HCT116 (cell line): ENCODE measurements at regions not wholly inside any gene's neighbourhood (a gene's known extent, or its start where the extent isn't known, plus 50 kb on each side); places are given as distances from the start of the nearest gene placed in this dataset.

ENCODE experiments used
- CBX3 ChIP-seq: IDR thresholded peaks from 2 replicates; pipeline ENCODE4 v1.6.1; 2012; ENCODE audit warnings: low read depth
- CTCF ChIP-seq, 3 experiments: fragments of 200-600 bp in 1 of 3; sonication (generic) in 1 of 3; IDR thresholded peaks in 2 of 3; conservative IDR thresholded peaks in 1 of 3; 2 replicates each; pipeline ENCODE4 v1.5.1; 2012 to 2017; ENCODE audit warnings: low read depth in 2 of 3, low read length in 2 of 3, antibody characterized with exemption in 1 of 3, borderline replicate concordance in 1 of 3, control low read depth in 1 of 3, mild to moderate bottlenecking in 1 of 3, mixed read lengths in 1 of 3, mixed run types in 1 of 3, moderate library complexity in 1 of 3; ENCODE audit not compliant: insufficient read depth in 1 of 3
- ELF1 ChIP-seq: IDR thresholded peaks from 2 replicates; pipeline ENCODE4 v1.6.1; 2012; ENCODE audit warnings: low read depth, borderline replicate concordance
- EZH2 ChIP-seq: fragments of 200-600 bp; sonication (generic); IDR thresholded peaks from 2 replicates; pipeline ENCODE4 v1.6.1; 2017; ENCODE audit warnings: antibody characterized with exemption, mixed run types
- EZH2phosphoT487 ChIP-seq: fragments of 200-600 bp; IDR thresholded peaks from 2 replicates; pipeline ENCODE4 v1.6.1; 2018; ENCODE audit warnings: antibody characterized with exemption, borderline replicate concordance
- JUND ChIP-seq: IDR thresholded peaks from 2 replicates; pipeline ENCODE4 v1.6.1; 2012
- MAX ChIP-seq: IDR thresholded peaks from 2 replicates; pipeline ENCODE4 v1.6.1; 2012
- RAD21 ChIP-seq: IDR thresholded peaks from 2 replicates; pipeline ENCODE4 v1.6.1; 2012; ENCODE audit warnings: low read depth, mild to moderate bottlenecking
- SIN3A ChIP-seq: IDR thresholded peaks from 2 replicates; pipeline ENCODE4 v1.6.1; 2012; ENCODE audit warnings: low read depth
- SP1 ChIP-seq: IDR thresholded peaks from 2 replicates; pipeline ENCODE4 v1.6.1; 2012; ENCODE audit warnings: low read depth
- TCF7L2 ChIP-seq: IDR thresholded peaks from 2 replicates; pipeline ENCODE4 v1.7.0; 2011; ENCODE audit warnings: borderline replicate concordance, inconsistent platforms; ENCODE audit not compliant: insufficient read depth, insufficient read length; ENCODE audit errors: extremely low read depth
- TF ChIP-seq, protein P1 (sequence below): IDR thresholded peaks from 2 replicates; pipeline ENCODE4 v1.6.1; 2012; ENCODE audit warnings: low read depth
- TF ChIP-seq, protein P2 (sequence below): IDR thresholded peaks from 2 replicates; pipeline ENCODE4 v1.6.1; 2012

GRCh38 chr11:104630352-104630751 is 267.9 kb downstream of the CASP12 start:
- no peak for TF ChIP-seq TCF7L2
- no peak for TF ChIP-seq CTCF (IDR thresholded peaks at IDR 0.05 in 2 of 3, conservative IDR thresholded peaks at IDR 0.05 in 1 of 3; ENCODE audit: borderline replicate concordance in 1 of 3, insufficient read depth in 1 of 3, low read depth in 2 of 3, low read length in 2 of 3)
- TF ChIP-seq EZH2: no peak
- TF ChIP-seq, protein P1, sequence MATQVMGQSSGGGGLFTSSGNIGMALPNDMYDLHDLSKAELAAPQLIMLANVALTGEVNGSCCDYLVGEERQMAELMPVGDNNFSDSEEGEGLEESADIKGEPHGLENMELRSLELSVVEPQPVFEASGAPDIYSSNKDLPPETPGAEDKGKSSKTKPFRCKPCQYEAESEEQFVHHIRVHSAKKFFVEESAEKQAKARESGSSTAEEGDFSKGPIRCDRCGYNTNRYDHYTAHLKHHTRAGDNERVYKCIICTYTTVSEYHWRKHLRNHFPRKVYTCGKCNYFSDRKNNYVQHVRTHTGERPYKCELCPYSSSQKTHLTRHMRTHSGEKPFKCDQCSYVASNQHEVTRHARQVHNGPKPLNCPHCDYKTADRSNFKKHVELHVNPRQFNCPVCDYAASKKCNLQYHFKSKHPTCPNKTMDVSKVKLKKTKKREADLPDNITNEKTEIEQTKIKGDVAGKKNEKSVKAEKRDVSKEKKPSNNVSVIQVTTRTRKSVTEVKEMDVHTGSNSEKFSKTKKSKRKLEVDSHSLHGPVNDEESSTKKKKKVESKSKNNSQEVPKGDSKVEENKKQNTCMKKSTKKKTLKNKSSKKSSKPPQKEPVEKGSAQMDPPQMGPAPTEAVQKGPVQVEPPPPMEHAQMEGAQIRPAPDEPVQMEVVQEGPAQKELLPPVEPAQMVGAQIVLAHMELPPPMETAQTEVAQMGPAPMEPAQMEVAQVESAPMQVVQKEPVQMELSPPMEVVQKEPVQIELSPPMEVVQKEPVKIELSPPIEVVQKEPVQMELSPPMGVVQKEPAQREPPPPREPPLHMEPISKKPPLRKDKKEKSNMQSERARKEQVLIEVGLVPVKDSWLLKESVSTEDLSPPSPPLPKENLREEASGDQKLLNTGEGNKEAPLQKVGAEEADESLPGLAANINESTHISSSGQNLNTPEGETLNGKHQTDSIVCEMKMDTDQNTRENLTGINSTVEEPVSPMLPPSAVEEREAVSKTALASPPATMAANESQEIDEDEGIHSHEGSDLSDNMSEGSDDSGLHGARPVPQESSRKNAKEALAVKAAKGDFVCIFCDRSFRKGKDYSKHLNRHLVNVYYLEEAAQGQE: no peak
- no peak for TF ChIP-seq MAX
- no peak for TF ChIP-seq SP1
- TF ChIP-seq ELF1: no peak
- no peak for TF ChIP-seq JUND
- no peak for TF ChIP-seq SIN3A
- TF ChIP-seq, protein P2, sequence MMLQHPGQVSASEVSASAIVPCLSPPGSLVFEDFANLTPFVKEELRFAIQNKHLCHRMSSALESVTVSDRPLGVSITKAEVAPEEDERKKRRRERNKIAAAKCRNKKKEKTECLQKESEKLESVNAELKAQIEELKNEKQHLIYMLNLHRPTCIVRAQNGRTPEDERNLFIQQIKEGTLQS: no peak
- TF ChIP-seq CBX3: no peak
- no peak for TF ChIP-seq EZH2phosphoT487
- no peak for TF ChIP-seq RAD21
